Mesothelial cell of epicardium (in vitro differentiated cells): ENCODE measurements at regions not wholly inside any gene's neighbourhood (a gene's known extent, or its start where the extent isn't known, plus 50 kb on each side); places are given as distances from the start of the nearest gene placed in this dataset.

ENCODE experiments used
- DNase-seq, 2 experiments: peaks; one replicate each; pipeline ENCODE4 v3.0.0; 2021; ENCODE audit warnings: low spot score in 2 of 2; ENCODE audit not compliant: unreplicated experiment in 2 of 2
- H3K27ac Mint-ChIP-seq: 2 replicates; pipeline ENCODE4 v1.8.0; 2021; ENCODE audit warnings: mixed read lengths
- H3K27me3 Mint-ChIP-seq: 2 replicates; pipeline ENCODE4 v1.8.0; 2021; ENCODE audit warnings: low read depth, mixed read lengths
- H3K36me3 Mint-ChIP-seq: 2 replicates; pipeline ENCODE4 v1.8.0; 2021; ENCODE audit warnings: mixed read lengths
- H3K4me1 Mint-ChIP-seq: 2 replicates; pipeline ENCODE4 v1.8.0; 2021; ENCODE audit warnings: mixed read lengths
- H3K4me3 Mint-ChIP-seq: 2 replicates; pipeline ENCODE4 v1.8.0; 2021; ENCODE audit warnings: mild to moderate bottlenecking, moderate library complexity, mixed read lengths
- H3K9me3 Mint-ChIP-seq: 2 replicates; pipeline ENCODE4 v1.8.0; 2021; ENCODE audit warnings: mixed read lengths
- TF ChIP-seq, protein P1 (sequence below): fragments of 200-600 bp; sonication (generic); IDR thresholded peaks from one replicate; pipeline ENCODE4 v1.5.0; 2021; ENCODE audit warnings: antibody characterized with exemption; ENCODE audit not compliant: unreplicated experiment

DNA sequence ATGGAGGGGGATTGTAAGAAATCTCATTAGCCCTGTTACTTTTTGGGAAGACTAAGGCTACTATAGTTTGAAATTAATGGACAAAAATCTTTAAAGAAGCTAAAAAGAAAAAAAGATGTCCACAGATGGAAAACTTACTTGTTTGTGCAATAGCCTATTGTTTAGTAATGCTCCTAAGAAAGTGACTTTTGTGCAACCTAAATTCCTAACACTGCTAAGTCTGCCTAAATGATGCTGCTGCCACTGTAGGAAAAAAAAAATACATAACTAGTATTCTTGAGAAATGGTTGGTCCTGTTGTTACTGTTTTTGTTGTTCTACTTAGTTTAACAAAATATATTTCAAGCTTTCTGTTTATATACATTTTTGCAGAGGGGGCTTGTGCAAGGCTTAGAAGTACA is 108.2 kb upstream of the NR3C1 start:
- Mint-ChIP-seq H3K36me3 (no peaks in the 10 kb centered on the region), H3K27me3 (no peaks in the 10 kb centered on the region), H3K27ac (no peak overlapping the region), H3K4me3 (no peak overlapping the region), H3K9me3 (peaks cover 4% of the 10 kb centered on the region), H3K4me1 (peaks cover 18% of the 10 kb centered on the region)
- DNase-seq = no peak
- TF ChIP-seq, protein P1, sequence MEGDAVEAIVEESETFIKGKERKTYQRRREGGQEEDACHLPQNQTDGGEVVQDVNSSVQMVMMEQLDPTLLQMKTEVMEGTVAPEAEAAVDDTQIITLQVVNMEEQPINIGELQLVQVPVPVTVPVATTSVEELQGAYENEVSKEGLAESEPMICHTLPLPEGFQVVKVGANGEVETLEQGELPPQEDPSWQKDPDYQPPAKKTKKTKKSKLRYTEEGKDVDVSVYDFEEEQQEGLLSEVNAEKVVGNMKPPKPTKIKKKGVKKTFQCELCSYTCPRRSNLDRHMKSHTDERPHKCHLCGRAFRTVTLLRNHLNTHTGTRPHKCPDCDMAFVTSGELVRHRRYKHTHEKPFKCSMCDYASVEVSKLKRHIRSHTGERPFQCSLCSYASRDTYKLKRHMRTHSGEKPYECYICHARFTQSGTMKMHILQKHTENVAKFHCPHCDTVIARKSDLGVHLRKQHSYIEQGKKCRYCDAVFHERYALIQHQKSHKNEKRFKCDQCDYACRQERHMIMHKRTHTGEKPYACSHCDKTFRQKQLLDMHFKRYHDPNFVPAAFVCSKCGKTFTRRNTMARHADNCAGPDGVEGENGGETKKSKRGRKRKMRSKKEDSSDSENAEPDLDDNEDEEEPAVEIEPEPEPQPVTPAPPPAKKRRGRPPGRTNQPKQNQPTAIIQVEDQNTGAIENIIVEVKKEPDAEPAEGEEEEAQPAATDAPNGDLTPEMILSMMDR = no peak

DNA sequence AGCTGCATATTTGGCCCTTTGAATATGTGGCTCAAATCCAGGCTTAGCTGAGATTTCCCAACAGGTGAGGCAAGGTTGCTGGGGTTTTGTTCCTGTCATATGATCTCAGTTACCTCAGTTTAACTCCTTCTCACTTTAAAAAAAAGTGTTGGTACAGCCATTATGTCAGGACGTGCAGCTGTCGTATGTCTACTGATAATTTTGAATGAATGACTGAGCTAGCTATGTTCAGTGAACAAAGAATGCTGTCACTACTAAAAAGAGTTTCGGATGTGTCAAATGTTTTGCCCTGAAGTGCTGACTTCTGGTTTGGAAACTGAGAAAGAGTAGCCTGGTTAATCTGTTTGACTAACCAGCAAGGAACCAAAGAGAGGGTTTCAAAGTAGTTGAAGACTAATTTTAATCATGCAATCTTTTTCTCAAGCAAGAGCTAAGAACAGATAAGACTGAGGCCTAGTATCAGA is 106.3 kb upstream of the NR3C1 start:
- no peak for DNase-seq
- H3K9me3 Mint-ChIP-seq = peaks cover 12% of the 10 kb centered on the region
- H3K27ac Mint-ChIP-seq = no peak overlapping the region
- peaks cover 27% of the 10 kb centered on the region for H3K4me1 Mint-ChIP-seq
- H3K27me3 Mint-ChIP-seq = no peaks in the 10 kb centered on the region
- no peaks in the 10 kb centered on the region for H3K36me3 Mint-ChIP-seq
- TF ChIP-seq, protein P1 = no peak
- H3K4me3 Mint-ChIP-seq = no peak overlapping the region

DNA sequence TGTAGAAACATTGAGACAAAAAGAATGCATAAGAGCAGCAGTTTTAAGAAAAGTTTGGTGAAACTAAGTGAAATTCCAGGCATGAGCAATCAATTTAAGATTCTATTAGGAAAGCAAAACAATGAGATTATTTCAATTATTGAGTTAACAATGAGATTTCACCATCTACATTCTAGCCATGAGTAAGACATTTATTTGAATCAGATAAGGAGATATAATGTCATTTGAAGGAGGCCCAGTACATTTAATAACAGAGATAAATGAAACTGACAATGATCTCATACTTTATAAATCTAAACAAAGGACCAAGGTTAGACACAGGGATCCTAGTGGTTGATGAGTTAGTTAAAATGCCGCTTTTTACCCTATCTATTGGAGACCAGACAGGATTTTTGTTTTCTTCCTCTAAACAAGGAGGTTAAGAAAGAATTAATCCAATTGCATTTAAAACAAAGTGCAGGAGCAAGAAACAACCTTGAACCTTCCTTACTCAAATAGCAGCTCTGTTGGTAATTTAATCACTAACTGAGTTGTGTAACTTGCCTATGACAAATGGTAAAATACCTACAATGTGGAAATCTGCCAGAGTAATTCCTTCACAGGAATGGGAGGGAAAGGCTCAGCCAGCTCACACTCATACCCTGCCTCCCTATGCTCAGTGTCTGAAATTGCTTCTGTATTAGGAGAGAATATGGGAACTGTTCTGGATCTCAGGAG is 103.5 kb upstream of the NR3C1 start:
- DNase-seq = no peak
- H3K4me1 Mint-ChIP-seq = peaks cover 25% of the 10 kb centered on the region
- TF ChIP-seq, protein P1 = no peak

DNA sequence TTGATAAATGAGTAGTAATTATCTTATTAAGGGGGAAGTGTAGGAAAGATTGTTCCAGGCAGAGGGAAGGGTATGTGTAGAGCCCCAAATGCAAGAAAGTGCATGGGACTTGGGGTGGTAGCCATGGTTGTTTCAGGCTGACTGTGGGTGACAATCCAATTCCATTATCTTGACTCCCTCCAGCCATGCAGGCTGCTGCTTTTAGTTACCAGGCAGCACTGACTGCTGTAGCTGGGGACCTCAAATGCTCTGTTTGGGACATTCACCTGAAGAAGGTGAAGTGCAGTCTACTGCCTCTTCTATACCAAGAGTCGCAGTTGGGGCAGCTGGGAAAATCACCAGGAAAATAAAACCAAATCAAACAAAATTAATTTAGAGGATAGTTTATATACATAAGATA is 102.4 kb upstream of the NR3C1 start:
- Mint-ChIP-seq H3K27me3 (no peaks in the 10 kb centered on the region), H3K9me3 (peaks cover 10% of the 10 kb centered on the region), H3K4me3 (no peak overlapping the region), H3K27ac (no peak overlapping the region), H3K4me1 (peaks cover 30% of the 10 kb centered on the region), H3K36me3 (no peaks in the 10 kb centered on the region)
- TF ChIP-seq, protein P1 = no peak
- DNase-seq = no peak

More for the DNA sequence above, 103.5 kb upstream of the NR3C1 start:
- no peaks in the 10 kb centered on the region for H3K36me3 Mint-ChIP-seq
- H3K9me3 Mint-ChIP-seq = peaks cover 10% of the 10 kb centered on the region
- H3K4me3 Mint-ChIP-seq = no peak overlapping the region
- peak overlapping the region; percentile 74 for H3K27ac Mint-ChIP-seq
- H3K27me3 Mint-ChIP-seq = no peaks in the 10 kb centered on the region

DNA sequence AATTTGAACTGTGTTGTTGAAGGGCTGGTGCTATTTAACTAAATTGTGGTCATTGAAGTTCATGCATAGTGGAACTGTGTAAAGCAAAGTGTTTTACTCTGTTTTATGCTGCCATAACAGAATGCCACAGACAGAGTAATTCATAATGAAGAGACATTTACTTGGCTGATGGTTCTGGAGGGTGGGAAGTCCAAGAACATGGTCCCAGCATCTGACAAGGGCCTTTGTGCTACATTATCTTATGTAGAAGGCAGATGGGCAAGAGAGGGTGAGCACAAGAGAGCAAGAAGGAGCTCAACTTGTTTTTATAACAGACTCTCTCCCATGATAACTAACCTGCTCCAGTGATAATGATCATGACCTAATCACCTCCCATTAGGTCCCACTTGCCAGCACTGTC is 101.9 kb upstream of the NR3C1 start:
- no peak for DNase-seq
- H3K36me3 Mint-ChIP-seq = no peaks in the 10 kb centered on the region
- TF ChIP-seq, protein P1 = no peak
- no peak overlapping the region for H3K4me3 Mint-ChIP-seq
- H3K9me3 Mint-ChIP-seq = peaks cover 10% of the 10 kb centered on the region
- H3K27ac Mint-ChIP-seq = no peak overlapping the region
- H3K4me1 Mint-ChIP-seq = peaks cover 30% of the 10 kb centered on the region
- no peaks in the 10 kb centered on the region for H3K27me3 Mint-ChIP-seq
